Naive B cell (primary cell): ENCODE measurements at regions not wholly inside any gene's neighbourhood (a gene's known extent, or its start where the extent isn't known, plus 50 kb on each side); places are given as distances from the start of the nearest gene placed in this dataset.
A peak's percentile ranks its signal among the peaks of the same experiment; 100 is the strongest.
"Not testable (repeated sequence)": the region's sequence is repeated elsewhere in the genome, so short reads cannot be mapped to it uniquely, and the experiment has no call there.

Experiments used
- ATAC-seq, 2 donors: fragments of 150-1000 bp; cut with Tn5 transposase; 2 replicates each; pipeline ENCODE4 v1.10.0; 2021; ENCODE audit warnings: low read depth in 2 of 2, mild to moderate bottlenecking in 2 of 2, moderate library complexity in 2 of 2
- DNase-seq: peaks from one replicate; pipeline ENCODE4 v3.0.0; 2022
- H3K27ac Mint-ChIP-seq, 6 donors: one replicate each; pipeline ENCODE4 v1.8.0; 2020 to 2022; ENCODE audit warnings: mild to moderate bottlenecking in 6 of 6, mixed read lengths in 6 of 6, moderate library complexity in 5 of 6, inconsistent platforms in 2 of 6
- H3K27me3 Mint-ChIP-seq, 3 donors: one replicate each; pipeline ENCODE4 v1.8.0; 2021 to 2022; ENCODE audit warnings: mixed read lengths in 3 of 3, mild to moderate bottlenecking in 1 of 3
- H3K36me3 Mint-ChIP-seq, 2 donors: one replicate each; pipeline ENCODE4 v1.8.0; 2020 to 2022; ENCODE audit warnings: mixed read lengths in 2 of 2, inconsistent platforms in 1 of 2, mild to moderate bottlenecking in 1 of 2
- H3K4me1 Mint-ChIP-seq, 3 donors: one replicate each; pipeline ENCODE4 v1.8.0; 2020 to 2022; ENCODE audit warnings: mixed read lengths in 3 of 3, inconsistent platforms in 1 of 3, mild to moderate bottlenecking in 1 of 3, moderate library complexity in 1 of 3
- H3K4me3 Mint-ChIP-seq, 8 donors: one replicate each; pipeline ENCODE4 v1.8.0; 2020 to 2022; ENCODE audit warnings: mild to moderate bottlenecking in 8 of 8, mixed read lengths in 8 of 8, moderate library complexity in 8 of 8, inconsistent platforms in 2 of 8
- H3K9me3 Mint-ChIP-seq, 7 donors: one replicate each; pipeline ENCODE4 v1.8.0; 2020 to 2022; ENCODE audit warnings: mixed read lengths in 7 of 7, mild to moderate bottlenecking in 5 of 7, inconsistent platforms in 2 of 7, moderate library complexity in 1 of 7

- ATAC-seq = no peak
- H3K4me1 Mint-ChIP-seq = peaks cover 0 to 3% (median 0%) of the 10 kb centered on the region in 3 donors
- H3K27me3 Mint-ChIP-seq = peaks cover 0 to 10% (median 8%) of the 10 kb centered on the region in 3 donors
- H3K4me3 Mint-ChIP-seq = no peak overlapping the region
- peaks cover 3 to 18% (median 11%) of the 10 kb centered on the region in 7 donors for H3K9me3 Mint-ChIP-seq
- no peak overlapping the region for H3K27ac Mint-ChIP-seq
- no peak for DNase-seq
- H3K36me3 Mint-ChIP-seq = peaks cover 0 to 7% of the 10 kb centered on the region in 2 donors
Observed at GRCh38 chr2:132279344-132279743, 117.6 kb upstream of the ANKRD30BL start.

GRCh38 chr2:132279930-132280615, 118.3 kb upstream of the ANKRD30BL start:
- H3K27me3 Mint-ChIP-seq = peaks cover 0 to 10% (median 8%) of the 10 kb centered on the region in 3 donors
- DNase-seq = no peak
- H3K27ac Mint-ChIP-seq = no peak overlapping the region
- peaks cover 0 to 7% of the 10 kb centered on the region in 2 donors for H3K36me3 Mint-ChIP-seq
- H3K4me1 Mint-ChIP-seq = peaks cover 0 to 3% (median 0%) of the 10 kb centered on the region in 3 donors
- H3K9me3 Mint-ChIP-seq = peaks cover 3 to 18% (median 11%) of the 10 kb centered on the region in 7 donors
- no peak overlapping the region for H3K4me3 Mint-ChIP-seq
- no peak for ATAC-seq

- Mint-ChIP-seq H3K36me3 (peaks cover 0 to 7% of the 10 kb centered on the region in 2 donors), H3K27ac (no peak overlapping the region), H3K27me3 (peaks cover 0 to 10% (median 8%) of the 10 kb centered on the region in 3 donors), H3K9me3 (peaks cover 3 to 16% (median 11%) of the 10 kb centered on the region in 7 donors), H3K4me1 (peaks cover 0 to 3% (median 0%) of the 10 kb centered on the region in 3 donors), H3K4me3 (no peak overlapping the region)
- no peak for ATAC-seq
- DNase-seq = no peak
Observed at GRCh38 chr2:132280912-132281311, 119.2 kb upstream of the ANKRD30BL start.

- ATAC-seq, H3K36me3 Mint-ChIP-seq, DNase-seq, H3K4me1 Mint-ChIP-seq, H3K4me3 Mint-ChIP-seq: not testable (repeated sequence)
- peaks cover 0 to 10% (median 8%) of the 10 kb centered on the region in 3 donors for H3K27me3 Mint-ChIP-seq
- H3K27ac Mint-ChIP-seq = peak overlapping the region in 1 of 6 donors; percentile 33
- H3K9me3 Mint-ChIP-seq = peaks cover 0 to 11% (median 8%) of the 10 kb centered on the region in 7 donors
Observed at GRCh38 chr2:132282104-132282503, 120.4 kb upstream of the ANKRD30BL start.

- Mint-ChIP-seq H3K27ac (no peak overlapping the region), H3K36me3 (peaks cover 0 to 3% of the 10 kb centered on the region in 2 donors), H3K4me3 (no peak overlapping the region), H3K27me3 (peaks cover 0 to 10% (median 8%) of the 10 kb centered on the region in 3 donors), H3K9me3 (peaks cover 0 to 9% (median 7%) of the 10 kb centered on the region in 7 donors), H3K4me1 (no peaks in the 10 kb centered on the region)
- DNase-seq = no peak
- ATAC-seq = no peak
Observed at GRCh38 chr2:132282911-132283310, 121.2 kb upstream of the ANKRD30BL start.

- not testable (repeated sequence) for H3K27ac Mint-ChIP-seq, H3K4me3 Mint-ChIP-seq, H3K4me1 Mint-ChIP-seq, H3K36me3 Mint-ChIP-seq, H3K9me3 Mint-ChIP-seq, ATAC-seq, DNase-seq
- H3K27me3 Mint-ChIP-seq = peaks cover 0 to 10% (median 8%) of the 10 kb centered on the region in 3 donors
Observed at GRCh38 chr2:132286289-132286911, 124.6 kb upstream of the ANKRD30BL start.

- not testable (repeated sequence) for H3K27me3 Mint-ChIP-seq, DNase-seq, H3K27ac Mint-ChIP-seq, H3K36me3 Mint-ChIP-seq, H3K4me3 Mint-ChIP-seq, H3K9me3 Mint-ChIP-seq, ATAC-seq, H3K4me1 Mint-ChIP-seq
Observed at GRCh38 chr2:132287910-132288309, 126.2 kb upstream of the ANKRD30BL start.

GRCh38 chr2:132289138-132289537, 127.4 kb upstream of the ANKRD30BL start:
- H3K9me3 Mint-ChIP-seq = not testable (repeated sequence)

GRCh38 chr2:132289812-132290211, 126.8 kb upstream of the GPR39 start:
- DNase-seq, ATAC-seq, H3K9me3 Mint-ChIP-seq, H3K27me3 Mint-ChIP-seq, H3K36me3 Mint-ChIP-seq, H3K4me1 Mint-ChIP-seq, H3K4me3 Mint-ChIP-seq, H3K27ac Mint-ChIP-seq: not testable (repeated sequence)

More at GRCh38 chr2:132289138-132289537, 127.4 kb upstream of the ANKRD30BL start:
- H3K27me3 Mint-ChIP-seq, H3K4me3 Mint-ChIP-seq, DNase-seq, H3K27ac Mint-ChIP-seq, H3K4me1 Mint-ChIP-seq, H3K36me3 Mint-ChIP-seq, ATAC-seq: not testable (repeated sequence)

GRCh38 chr2:132300592-132301378, 115.8 kb upstream of the GPR39 start:
- Mint-ChIP-seq H3K4me3 (peak overlapping the region; percentile 46 to 83 (median 73)), H3K27ac (peak overlapping the region in 2 of 6 donors; percentile 56 to 90), H3K27me3 (peaks cover 4 to 16% (median 13%) of the 10 kb centered on the region in 3 donors), H3K4me1 (peaks cover 3 to 14% (median 8%) of the 10 kb centered on the region in 3 donors)
- not testable (repeated sequence) for H3K9me3 Mint-ChIP-seq, DNase-seq, ATAC-seq, H3K36me3 Mint-ChIP-seq

GRCh38 chr2:132304661-132305380, 111.8 kb upstream of the GPR39 start:
- H3K27me3 Mint-ChIP-seq = peaks cover 7 to 15% (median 7%) of the 10 kb centered on the region in 3 donors
- peak overlapping the region in 3 of 8 donors; percentile 16 to 54 (median 28) for H3K4me3 Mint-ChIP-seq
- not testable (repeated sequence) for H3K9me3 Mint-ChIP-seq, ATAC-seq, H3K27ac Mint-ChIP-seq, DNase-seq, H3K36me3 Mint-ChIP-seq
- peaks cover 3 to 14% (median 8%) of the 10 kb centered on the region in 3 donors for H3K4me1 Mint-ChIP-seq

GRCh38 chr2:132307613-132308198, 108.9 kb upstream of the GPR39 start:
- peaks cover 0 to 18% (median 4%) of the 10 kb centered on the region in 7 donors for H3K9me3 Mint-ChIP-seq
- DNase-seq, H3K4me3 Mint-ChIP-seq, H3K36me3 Mint-ChIP-seq, H3K4me1 Mint-ChIP-seq, ATAC-seq, H3K27ac Mint-ChIP-seq: not testable (repeated sequence)
- peaks cover 7 to 15% (median 11%) of the 10 kb centered on the region in 3 donors for H3K27me3 Mint-ChIP-seq
